MV-4-11 (cell line): ENCODE measurements at regions not wholly inside any gene's neighbourhood (a gene's known extent, or its start where the extent isn't known, plus 50 kb on each side); places are given as distances from the start of the nearest gene placed in this dataset.

Source experiments
- DNase-seq: peaks from one replicate; lab custom pipeline; 2025; lab: John Stamatoyannopoulos, UW

DNA sequence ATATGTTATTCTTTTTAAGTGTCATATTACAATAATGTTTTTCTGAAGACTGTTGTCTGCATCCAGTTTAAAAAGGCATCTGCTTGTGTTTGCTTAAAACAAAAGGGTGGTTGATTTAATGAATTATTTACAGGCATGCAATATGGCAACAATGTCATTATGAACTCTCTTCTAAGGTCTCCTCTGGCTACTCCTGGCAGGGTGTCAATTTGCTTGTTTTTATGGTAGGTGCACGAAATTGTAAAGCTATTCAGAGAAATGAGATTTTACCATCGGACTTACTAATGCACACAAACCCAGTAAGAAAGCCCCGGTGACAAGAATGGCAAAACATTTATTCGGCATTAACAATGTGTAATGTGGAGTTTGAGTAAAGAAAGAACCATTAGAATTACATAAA is 539.8 kb upstream of the ZNF608 start:
- no peak for DNase-seq

DNA sequence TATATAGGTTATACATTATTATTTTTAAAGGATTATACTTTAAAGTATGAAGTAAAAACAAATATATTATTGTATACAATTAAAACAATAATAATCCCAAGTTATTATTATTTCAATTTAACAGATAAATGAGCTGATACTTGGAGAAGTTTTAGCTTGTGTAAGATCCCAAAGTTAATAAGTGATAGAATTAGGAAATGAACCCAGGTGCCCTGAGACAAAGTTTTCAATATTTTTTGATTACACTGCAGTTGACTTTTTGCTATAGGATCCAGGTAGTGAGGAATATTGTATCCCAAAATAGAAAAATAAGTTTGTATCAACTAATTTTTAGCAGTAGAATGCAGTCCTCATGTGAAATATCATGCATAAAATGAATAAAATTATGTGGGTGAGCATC is 543.2 kb upstream of the ZNF608 start:
- no peak for DNase-seq

- no peak for DNase-seq
Measured at GRCh38 chr5:125290935-125291334, 544.5 kb upstream of the ZNF608 start.

DNA sequence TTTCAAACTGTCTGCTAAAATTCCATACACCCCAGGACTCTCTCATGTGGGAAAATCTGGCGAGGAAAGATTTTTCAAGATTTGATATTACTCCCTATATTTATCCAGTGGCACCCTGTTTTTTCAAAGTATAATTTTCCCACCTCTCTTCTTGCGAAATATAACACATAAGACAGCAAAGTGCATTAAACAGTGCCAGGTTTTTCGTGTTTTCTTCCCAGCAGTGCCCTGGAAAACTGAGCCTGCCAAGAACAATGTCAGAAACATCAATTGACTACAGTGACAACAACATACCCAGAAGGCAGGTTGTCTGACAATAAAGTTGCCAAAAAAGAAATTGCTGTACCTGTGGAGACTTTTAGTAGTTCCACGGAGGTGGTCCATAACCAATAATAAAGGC is 545.0 kb upstream of the ZNF608 start:
- DNase-seq = no peak

GRCh38 chr5:125293223-125293622 is 546.8 kb upstream of the ZNF608 start:
- no peak for DNase-seq

DNA sequence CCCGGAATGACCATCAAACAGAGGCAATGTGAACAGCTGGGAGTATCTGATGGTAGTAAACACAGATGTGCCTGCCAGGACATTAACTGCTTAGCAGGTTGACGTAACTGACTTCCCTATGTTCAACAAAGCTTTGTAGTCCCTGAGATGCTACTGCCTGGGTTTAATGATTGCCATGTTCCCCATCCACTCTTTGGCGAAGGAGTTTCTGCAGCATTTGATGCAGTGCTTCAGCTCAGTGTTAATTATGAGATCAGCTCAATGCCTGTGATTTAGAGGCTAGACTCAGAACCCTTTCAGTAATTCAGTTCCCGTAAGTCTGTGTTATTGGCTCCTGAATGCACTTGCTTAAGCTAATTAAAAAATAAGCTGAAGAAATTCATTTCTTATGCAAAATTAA is 547.3 kb upstream of the ZNF608 start:
- no peak for DNase-seq

- no peak for DNase-seq
Measured at GRCh38 chr5:125294844-125295243, 548.4 kb upstream of the ZNF608 start.

GRCh38 chr5:125295405-125295872 is 549.0 kb upstream of the ZNF608 start:
- DNase-seq = peak; percentile 37

DNA sequence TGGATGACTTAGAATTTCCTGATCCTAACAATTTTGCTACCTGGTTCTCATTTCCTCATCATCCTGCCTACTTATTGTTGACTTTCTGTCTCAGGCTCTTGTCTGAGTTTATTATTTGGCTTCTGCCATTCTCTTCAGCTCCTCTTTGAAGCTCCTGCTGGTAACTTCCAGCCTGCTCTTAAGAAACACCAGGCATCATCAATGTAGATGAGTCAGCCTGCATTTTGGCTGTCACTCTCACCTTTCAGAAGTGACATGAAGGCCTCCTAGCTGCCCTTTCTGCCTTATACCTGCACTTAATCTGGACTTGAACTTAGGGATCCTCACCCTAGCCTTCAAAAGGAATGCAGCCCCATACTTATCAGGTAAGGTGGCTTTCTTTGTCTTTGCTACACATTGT is 551.8 kb upstream of the ZNF608 start:
- DNase-seq = no peak

GRCh38 chr5:125298746-125299379 is 552.4 kb upstream of the ZNF608 start:
- no peak for DNase-seq

DNA sequence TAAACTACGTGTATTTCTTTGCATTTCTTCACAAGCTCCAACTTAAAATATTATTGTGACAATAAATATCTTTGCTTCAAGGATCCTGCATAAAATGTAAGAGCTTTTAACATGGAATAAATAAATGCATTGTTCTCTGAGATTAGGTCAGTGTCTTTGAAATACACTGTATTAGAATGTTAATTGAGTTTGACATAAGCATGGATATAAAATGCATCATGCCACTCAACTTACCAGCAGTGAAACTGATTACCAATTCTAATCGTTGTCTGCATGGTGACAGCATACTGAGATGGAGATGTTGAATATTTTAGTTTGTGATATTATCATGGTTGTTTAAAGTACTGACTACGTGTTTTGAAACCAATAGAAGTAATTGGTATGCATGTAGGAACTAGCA is 555.3 kb upstream of the ZNF608 start:
- DNase-seq = no peak

- DNase-seq = no peak
Measured at GRCh38 chr5:125302577-125302976, 556.1 kb upstream of the ZNF608 start.

DNA sequence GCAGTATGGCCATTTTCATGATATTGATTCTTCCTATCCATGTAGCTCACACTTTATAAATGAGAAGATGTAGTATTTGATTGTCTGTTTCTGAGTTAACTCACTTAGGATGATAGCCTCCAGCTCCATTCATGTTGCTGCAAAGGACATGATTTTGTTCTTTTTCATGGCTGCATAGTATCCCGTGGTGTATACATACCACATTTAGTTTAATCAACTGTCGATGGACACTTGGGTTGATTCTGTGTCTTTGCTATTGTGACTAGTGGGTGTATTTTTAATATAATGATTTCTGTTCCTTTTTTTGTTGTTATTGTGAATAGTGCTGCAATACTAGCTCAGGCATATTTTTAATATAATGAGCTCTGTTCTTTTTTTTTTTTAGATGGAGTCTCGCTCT is 560.3 kb upstream of the ZNF608 start:
- no peak for DNase-seq

GRCh38 chr5:125310749-125311148 is 564.3 kb upstream of the ZNF608 start:
- no peak for DNase-seq

DNA sequence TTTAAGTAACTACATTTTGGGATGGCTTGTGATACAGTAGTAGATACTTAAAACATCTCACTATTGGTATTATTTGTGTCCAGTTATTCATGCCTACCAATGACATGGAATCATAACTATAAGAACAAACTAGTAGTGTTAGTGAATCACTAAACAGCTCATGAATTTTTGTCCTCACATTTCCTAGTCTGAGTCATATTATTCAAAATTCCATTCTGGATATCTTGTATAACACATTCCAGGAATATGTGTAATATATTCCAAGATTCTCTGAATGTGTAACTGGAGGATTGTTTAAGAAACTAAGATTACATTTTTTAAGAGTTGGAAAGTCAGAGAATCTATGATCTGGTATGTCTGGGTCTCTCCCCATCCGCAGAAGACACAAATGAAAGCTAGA is 565.3 kb upstream of the ZNF608 start:
- no peak for DNase-seq

GRCh38 chr5:125313555-125313954 is 567.1 kb upstream of the ZNF608 start:
- no peak for DNase-seq

GRCh38 chr5:125315306-125315705 is 568.9 kb upstream of the ZNF608 start:
- no peak for DNase-seq

DNA sequence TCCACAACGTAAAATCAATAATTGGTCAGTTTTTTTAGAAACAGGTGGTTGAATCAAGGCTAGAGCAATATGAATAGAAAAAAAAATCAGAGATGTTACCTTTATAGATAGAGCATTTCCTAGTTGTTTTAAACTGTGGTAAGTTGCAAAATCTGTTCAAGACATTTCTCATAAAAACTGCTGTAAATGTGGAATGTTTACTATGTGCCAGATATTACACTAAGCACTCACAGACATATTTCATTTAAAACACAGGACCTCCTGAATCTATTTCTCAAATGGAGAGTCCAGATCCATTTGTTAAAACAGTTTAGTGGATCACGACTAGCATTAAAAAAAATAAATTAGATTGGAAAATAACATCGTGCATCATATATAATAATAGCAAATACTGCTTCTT is 570.0 kb upstream of the ZNF608 start:
- DNase-seq = no peak

DNA sequence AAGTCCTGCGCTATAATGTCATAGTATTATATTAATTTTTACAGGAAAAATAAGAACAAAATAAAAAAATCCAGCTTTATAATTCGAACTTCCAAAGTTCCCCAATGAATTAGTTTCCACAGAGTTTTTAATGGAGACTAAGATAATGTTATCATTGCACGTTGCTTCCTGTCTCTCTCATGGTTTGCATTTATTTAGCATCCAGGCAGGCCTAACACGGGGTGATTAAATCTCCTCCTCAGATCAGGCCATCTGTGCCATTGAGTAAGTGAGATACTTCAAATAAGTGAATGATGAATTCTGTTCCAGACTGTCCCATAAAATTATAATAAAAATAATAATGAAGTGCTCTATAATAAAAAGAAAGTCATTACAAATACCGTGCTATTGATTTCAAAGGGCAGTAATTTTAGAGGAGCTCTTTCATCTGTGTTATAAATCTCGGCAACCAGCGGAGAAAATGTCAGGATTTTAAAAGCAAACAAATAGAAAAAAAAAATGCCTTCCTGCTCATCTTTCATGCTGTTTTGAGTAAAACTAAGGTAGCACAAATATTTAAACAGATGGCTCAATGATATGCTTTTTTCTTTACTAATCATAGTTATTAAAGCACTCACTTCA is 570.6 kb upstream of the ZNF608 start:
- no peak for DNase-seq

- DNase-seq = no peak
Measured at GRCh38 chr5:125317536-125317995, 571.1 kb upstream of the ZNF608 start.

GRCh38 chr5:125321654-125322053 is 575.2 kb upstream of the ZNF608 start:
- DNase-seq = no peak

GRCh38 chr5:125323613-125324012 is 577.2 kb upstream of the ZNF608 start:
- no peak for DNase-seq

GRCh38 chr5:125325488-125326149 is 579.2 kb upstream of the ZNF608 start:
- no peak for DNase-seq

DNA sequence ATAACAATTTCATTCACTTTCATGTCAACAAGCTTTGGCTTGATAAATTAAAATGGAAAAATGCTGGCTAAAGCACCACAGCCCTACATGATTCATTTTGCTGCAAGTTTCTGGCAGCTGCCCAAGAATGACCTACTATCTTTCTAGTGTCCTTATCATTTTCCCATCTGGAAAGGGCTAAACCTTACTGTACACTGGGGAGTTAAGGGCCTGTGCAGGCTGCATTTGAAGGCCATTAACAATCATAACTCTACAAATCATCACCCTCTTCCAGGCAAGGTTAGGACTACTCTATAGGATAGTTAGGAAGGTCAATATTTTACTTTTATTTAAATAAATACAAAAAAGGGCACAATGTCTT is 579.7 kb upstream of the ZNF608 start:
- DNase-seq = no peak
